SU-DHL-6 (cell line): ENCODE measurements at regions not wholly inside any gene's neighbourhood (a gene's known extent, or its start where the extent isn't known, plus 50 kb on each side); places are given as distances from the start of the nearest gene placed in this dataset.

ENCODE experiments used
- H2AFZ ChIP-seq: fragments of 200-600 bp; sonication (generic); 2 replicates; pipeline ENCODE4 v1.6.1; 2014; ENCODE audit warnings: low read depth, mild to moderate bottlenecking, moderate library complexity, mixed read lengths, antibody characterized with exemption, low read length; ENCODE audit not compliant: severe bottlenecking
- H3F3A ChIP-seq: fragments of 200-600 bp; shearing (Covaris generic); 2 replicates; pipeline ENCODE4 v1.6.0; 2016; ENCODE audit warnings: antibody characterized with exemption, mild to moderate bottlenecking; ENCODE audit not compliant: insufficient read depth
- H3K27ac ChIP-seq: fragments of 200-600 bp; sonication (generic); 2 replicates; pipeline ENCODE4 v1.5.1; 2016; ENCODE audit warnings: low read depth, mild to moderate bottlenecking, low read length, moderate library complexity, mixed read lengths
- H3K27me3 ChIP-seq: fragments of 200-600 bp; sonication (generic), shearing (Covaris generic); 2 replicates; pipeline ENCODE4 v1.6.0; 2014; ENCODE audit warnings: mild to moderate bottlenecking, low read length
- H3K36me3 ChIP-seq: fragments of 200-600 bp; sonication (generic); 2 replicates; pipeline ENCODE4 v1.6.1; 2014; ENCODE audit warnings: mild to moderate bottlenecking, low read length, mixed read lengths
- H3K4me2 ChIP-seq: fragments of 300-600, 200-600 bp; shearing (Covaris generic), sonication (generic); 2 replicates; pipeline ENCODE4 v1.6.0; 2014; ENCODE audit warnings: low read length, low read depth, mild to moderate bottlenecking; ENCODE audit not compliant: poor library complexity, severe bottlenecking
- H3K4me3 ChIP-seq: fragments of 200-600 bp; sonication (generic); 2 replicates; pipeline ENCODE4 v1.5.1; 2014; ENCODE audit warnings: antibody characterized with exemption, low read length, mild to moderate bottlenecking, mixed read lengths; ENCODE audit not compliant: insufficient read depth, poor library complexity, severe bottlenecking
- H3K79me2 ChIP-seq: fragments of 200-600 bp; sonication (generic); 2 replicates; pipeline ENCODE4 v1.6.1; 2014; ENCODE audit warnings: mild to moderate bottlenecking, low read length, moderate library complexity; ENCODE audit not compliant: insufficient read depth
- H3K9ac ChIP-seq: fragments of 200-600 bp; sonication (generic); 2 replicates; pipeline ENCODE4 v1.7.0; 2014; ENCODE audit warnings: mild to moderate bottlenecking, low read length
- H3K9me2 ChIP-seq: fragments of 200-600 bp; sonication (generic); replicated peaks from 2 replicates; pipeline ENCODE4 v1.6.1; 2014; ENCODE audit warnings: low read length; ENCODE audit not compliant: insufficient read depth
- H3K9me3 ChIP-seq: fragments of 200-600 bp; sonication (generic); 2 replicates; pipeline ENCODE4 v1.6.1; 2014; ENCODE audit warnings: low read length, mixed read lengths; ENCODE audit not compliant: insufficient read depth
- H4K20me1 ChIP-seq: fragments of 200-600 bp; sonication (generic); 2 replicates; pipeline ENCODE4 v1.6.1; 2014; ENCODE audit warnings: low read depth, mild to moderate bottlenecking, antibody characterized with exemption, low read length, moderate library complexity, mixed read lengths
- EZH2phosphoT487 ChIP-seq: fragments of 200-600 bp; sonication (generic), shearing (Covaris generic); conservative IDR thresholded peaks from 2 replicates; pipeline ENCODE4 v1.6.1; 2018; ENCODE audit warnings: mild to moderate bottlenecking, antibody characterized with exemption, low read length, moderate library complexity, mixed read lengths
- TF ChIP-seq, protein P1 (sequence below): fragments of 200-600 bp; sonication (generic); IDR thresholded peaks from one replicate; pipeline ENCODE4 v1.5.1; 2017; ENCODE audit warnings: antibody characterized with exemption, mild to moderate bottlenecking, low read length, moderate library complexity; ENCODE audit not compliant: insufficient read depth, poor library complexity, severe bottlenecking

DNA sequence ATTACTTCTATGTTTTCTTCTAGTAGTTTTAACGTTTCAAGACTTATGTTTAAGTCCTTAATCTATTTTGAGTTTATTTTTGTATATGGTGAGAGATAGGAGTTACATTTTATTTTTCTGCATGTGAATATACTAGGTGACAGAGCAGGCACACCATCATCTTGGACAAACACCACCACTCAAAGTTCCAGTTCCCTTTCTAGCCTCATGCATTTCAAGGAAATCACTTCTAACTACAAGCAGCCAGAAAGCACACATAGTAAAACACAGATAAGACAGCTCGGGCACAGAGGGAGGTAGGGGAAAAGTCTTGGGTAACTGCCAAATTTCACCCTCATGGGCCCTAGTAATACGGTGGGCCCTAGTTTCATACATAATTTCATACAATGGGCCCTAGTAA, 609.4 kb upstream of the HS3ST5 start:
- Histone ChIP-seq H3K27me3 (no peaks in the 10 kb centered on the region), H3K79me2 (no peaks in the 10 kb centered on the region), H3K4me3 (no peak overlapping the region), H4K20me1 (no peaks in the 10 kb centered on the region), H3K9me3 (no peaks in the 10 kb centered on the region), H3K4me2 (no peak overlapping the region), H3K9me2 (no peaks in the 10 kb centered on the region), H3K9ac (no peak overlapping the region), H3K27ac (no peak overlapping the region), H2AFZ (no peak overlapping the region), H3F3A (no peaks in the 10 kb centered on the region), H3K36me3 (no peaks in the 10 kb centered on the region)
- no peak for TF ChIP-seq EZH2phosphoT487
- TF ChIP-seq, protein P1, sequence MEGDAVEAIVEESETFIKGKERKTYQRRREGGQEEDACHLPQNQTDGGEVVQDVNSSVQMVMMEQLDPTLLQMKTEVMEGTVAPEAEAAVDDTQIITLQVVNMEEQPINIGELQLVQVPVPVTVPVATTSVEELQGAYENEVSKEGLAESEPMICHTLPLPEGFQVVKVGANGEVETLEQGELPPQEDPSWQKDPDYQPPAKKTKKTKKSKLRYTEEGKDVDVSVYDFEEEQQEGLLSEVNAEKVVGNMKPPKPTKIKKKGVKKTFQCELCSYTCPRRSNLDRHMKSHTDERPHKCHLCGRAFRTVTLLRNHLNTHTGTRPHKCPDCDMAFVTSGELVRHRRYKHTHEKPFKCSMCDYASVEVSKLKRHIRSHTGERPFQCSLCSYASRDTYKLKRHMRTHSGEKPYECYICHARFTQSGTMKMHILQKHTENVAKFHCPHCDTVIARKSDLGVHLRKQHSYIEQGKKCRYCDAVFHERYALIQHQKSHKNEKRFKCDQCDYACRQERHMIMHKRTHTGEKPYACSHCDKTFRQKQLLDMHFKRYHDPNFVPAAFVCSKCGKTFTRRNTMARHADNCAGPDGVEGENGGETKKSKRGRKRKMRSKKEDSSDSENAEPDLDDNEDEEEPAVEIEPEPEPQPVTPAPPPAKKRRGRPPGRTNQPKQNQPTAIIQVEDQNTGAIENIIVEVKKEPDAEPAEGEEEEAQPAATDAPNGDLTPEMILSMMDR = no peak

GRCh38 chr6:114945392-114945791, 602.6 kb upstream of the HS3ST5 start:
- Histone ChIP-seq H2AFZ (no peak overlapping the region), H3K4me3 (no peak overlapping the region), H3K27me3 (no peaks in the 10 kb centered on the region), H3K9me3 (no peaks in the 10 kb centered on the region), H4K20me1 (no peaks in the 10 kb centered on the region), H3K79me2 (no peaks in the 10 kb centered on the region), H3K9ac (no peak overlapping the region), H3K36me3 (no peaks in the 10 kb centered on the region), H3K9me2 (no peaks in the 10 kb centered on the region), H3K27ac (no peak overlapping the region), H3F3A (no peaks in the 10 kb centered on the region), H3K4me2 (no peak overlapping the region)
- no peak for TF ChIP-seq EZH2phosphoT487
- TF ChIP-seq, protein P1 = no peak

DNA sequence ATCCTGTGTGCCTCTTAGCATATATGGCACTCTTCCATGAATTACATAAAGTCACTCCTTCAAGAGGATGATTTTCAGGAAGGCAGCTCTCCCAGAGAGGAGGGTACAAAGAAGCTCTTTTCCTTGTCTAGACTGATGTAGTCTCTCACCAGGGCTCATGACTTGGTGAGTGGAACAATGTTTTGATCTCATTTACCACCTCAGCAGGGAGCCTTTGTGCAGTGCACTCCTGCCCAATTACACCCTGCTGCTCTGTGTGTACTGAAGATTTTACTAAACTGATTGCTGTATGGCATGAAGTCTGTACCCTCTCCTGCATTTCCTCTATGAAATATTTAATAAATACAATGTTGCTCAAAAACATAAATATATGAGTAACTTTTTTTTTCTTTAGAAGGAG, 598.3 kb upstream of the HS3ST5 start:
- H3K36me3 ChIP-seq = no peaks in the 10 kb centered on the region
- no peaks in the 10 kb centered on the region for H3K9me3 ChIP-seq
- H3K4me3 ChIP-seq = no peak overlapping the region
- no peak overlapping the region for H3K4me2 ChIP-seq
- H3K79me2 ChIP-seq = no peaks in the 10 kb centered on the region
- no peaks in the 10 kb centered on the region for H3K27me3 ChIP-seq
- no peak overlapping the region for H2AFZ ChIP-seq
- no peaks in the 10 kb centered on the region for H3F3A ChIP-seq
- H3K9ac ChIP-seq = no peak overlapping the region
- no peak overlapping the region for H3K27ac ChIP-seq
- TF ChIP-seq, protein P1 = no peak
- TF ChIP-seq EZH2phosphoT487 = no peak
- no peaks in the 10 kb centered on the region for H4K20me1 ChIP-seq
- H3K9me2 ChIP-seq = no peaks in the 10 kb centered on the region

DNA sequence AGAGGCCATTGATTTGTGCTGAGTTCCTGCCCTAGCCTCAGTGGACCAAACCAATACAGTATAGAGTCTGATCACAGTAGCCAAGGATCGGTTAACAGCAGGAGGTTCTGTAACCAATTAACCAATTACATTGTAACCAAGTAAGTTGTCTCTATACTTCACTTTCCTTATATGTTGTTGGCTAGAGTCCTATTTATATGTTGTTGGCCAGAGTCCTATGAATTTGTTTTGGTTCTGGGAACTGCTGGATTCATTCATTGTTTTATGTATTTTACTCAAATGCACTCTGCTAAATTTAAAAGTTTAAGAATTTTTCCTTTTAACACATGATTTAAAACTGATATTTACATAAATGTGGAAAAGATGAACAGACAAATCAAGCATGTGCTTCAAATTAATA, 597.4 kb upstream of the HS3ST5 start:
- Histone ChIP-seq H3K27ac (no peak overlapping the region), H3K36me3 (no peaks in the 10 kb centered on the region), H3K4me2 (no peak overlapping the region), H3K4me3 (no peak overlapping the region), H3F3A (no peaks in the 10 kb centered on the region), H3K9me2 (no peaks in the 10 kb centered on the region), H3K9ac (no peak overlapping the region), H3K79me2 (no peaks in the 10 kb centered on the region), H3K9me3 (no peaks in the 10 kb centered on the region), H3K27me3 (no peaks in the 10 kb centered on the region), H4K20me1 (no peaks in the 10 kb centered on the region), H2AFZ (no peak overlapping the region)
- TF ChIP-seq, protein P1 = no peak
- no peak for TF ChIP-seq EZH2phosphoT487
